ENCODE measurements at regions not wholly inside any gene's neighbourhood (a gene's known extent, or its start where the extent isn't known, plus 50 kb on each side); places are given as distances from the start of the nearest gene placed in this dataset.
"Not testable (repeated sequence)": the region's sequence is repeated elsewhere in the genome, so short reads cannot be mapped to it uniquely, and the experiment has no call there.

DNA sequence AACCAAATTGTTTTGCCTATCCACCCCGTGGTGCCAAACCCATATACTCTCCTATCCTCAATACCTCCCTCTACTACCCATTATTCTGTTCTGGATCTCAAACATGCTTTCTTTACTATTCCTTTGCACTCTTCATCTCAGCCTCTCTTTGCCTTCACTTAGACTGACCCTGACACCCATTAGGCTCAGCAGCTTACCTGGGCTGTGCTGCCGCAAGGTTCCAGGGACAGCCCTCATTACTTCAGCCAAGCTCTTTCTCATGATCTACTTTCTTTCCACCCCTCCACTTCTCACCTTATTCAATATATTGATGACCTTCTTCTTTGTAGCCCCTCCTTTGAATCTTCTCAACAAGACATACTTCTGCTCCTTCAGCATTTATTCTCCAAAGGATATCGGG lies 517.9 kb downstream of the IRS2 start:
- not testable (repeated sequence) for DNase-seq

DNA sequence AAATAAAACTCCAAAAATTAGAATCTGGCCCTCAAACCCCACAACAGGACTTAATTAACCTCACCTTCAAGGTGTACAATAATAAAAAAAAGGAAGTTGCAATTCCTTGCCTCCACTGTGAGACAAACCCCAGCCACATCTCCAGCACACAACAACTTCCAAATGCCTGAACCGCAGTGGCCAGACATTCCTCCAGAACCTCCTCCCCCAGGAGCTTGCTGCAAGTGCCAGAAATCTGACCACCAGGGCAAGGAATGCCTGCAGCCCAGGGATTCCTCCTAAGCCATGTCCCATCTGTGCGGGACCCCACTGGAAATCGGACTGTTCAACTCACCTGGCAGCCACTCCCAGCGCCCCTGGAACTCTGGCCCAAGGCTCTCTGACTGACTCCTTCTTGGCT lies 519.0 kb downstream of the IRS2 start:
- DNase-seq, result not testable (repeated sequence)

DNA sequence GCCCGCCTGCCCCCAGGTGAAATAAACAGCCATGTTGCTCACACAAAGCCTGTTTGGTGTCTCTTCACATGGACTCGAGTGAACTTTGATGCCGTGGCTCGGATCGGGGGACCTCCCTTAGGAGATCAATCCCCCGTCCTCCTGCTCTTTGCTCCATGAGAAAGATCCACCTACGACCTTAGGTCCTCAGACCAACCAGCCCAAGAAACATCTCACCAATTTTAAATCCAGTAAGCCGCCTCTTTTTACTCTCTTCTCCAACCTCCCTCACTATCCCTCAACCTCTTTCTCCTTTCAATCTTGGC lies 521.0 kb downstream of the IRS2 start:
- not testable (repeated sequence) for DNase-seq

DNA sequence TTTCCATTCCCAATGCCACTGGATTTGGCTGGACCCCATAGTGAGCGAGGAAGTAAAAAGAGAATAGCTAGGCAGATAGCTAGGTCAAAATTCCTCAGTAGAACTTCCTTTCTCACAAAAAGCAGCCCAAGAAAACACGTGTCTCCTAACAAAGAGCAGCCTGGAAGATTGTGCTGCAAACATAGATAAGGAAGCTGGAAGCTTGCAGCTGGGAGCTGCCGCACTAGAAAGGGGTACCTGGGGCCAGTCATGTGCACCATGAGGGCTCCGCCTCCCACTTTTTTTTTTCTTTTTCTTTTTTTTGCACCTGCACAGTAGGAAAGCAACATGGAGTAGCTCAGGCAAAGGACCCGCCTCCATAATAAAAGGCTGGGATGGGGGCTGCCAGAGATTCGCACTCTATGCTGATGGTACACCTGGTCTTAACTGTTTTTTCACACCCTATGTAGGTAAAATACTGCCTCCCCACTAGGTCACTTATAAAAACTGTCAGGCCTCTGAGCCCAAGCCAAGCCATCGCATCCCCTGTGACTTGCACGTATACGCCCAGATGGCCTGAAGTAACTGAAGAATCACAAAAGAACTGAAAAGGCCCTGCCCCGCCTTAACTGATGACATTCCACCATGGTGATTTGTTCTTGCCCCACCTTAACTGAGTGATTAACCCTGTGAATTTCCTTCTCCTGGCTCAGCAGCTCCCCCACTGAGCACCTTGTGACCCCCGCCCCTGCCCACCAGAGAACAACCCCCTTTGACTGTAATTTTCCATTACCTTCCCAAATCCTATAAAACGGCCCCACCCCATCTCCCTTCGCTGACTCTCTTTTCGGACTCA lies 521.6 kb downstream of the IRS2 start:
- not testable (repeated sequence) for DNase-seq

DNA sequence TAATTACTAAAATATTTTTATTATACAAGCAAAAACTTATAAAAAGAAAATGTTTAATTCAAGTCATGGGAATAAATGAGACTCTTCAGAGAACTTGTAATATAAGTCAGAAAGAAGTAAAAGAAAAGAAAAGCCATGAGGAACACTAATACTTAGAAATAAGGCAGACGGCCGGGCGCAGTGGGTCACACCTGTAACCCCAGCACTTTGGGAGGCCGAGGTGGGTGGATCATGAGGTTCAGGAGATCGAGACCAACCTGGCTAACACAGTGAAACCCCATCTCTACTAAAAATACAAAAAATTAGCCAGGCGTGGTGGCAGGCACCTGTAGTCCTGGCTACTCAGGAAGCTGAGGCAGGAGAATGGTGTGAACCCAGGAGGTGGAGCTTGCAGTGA lies 528.6 kb downstream of the IRS2 start:
- DNase-seq, result not testable (repeated sequence)

All from NCI-H748 treated with DMSO at 0.1 percent for 48 hours (cell line).